Progenitor cell of endocrine pancreas (in vitro differentiated cells): ENCODE measurements at regions not wholly inside any gene's neighbourhood (a gene's known extent, or its start where the extent isn't known, plus 50 kb on each side); places are given as distances from the start of the nearest gene placed in this dataset.

Source experiments
- DNase-seq: peaks from one replicate; pipeline ENCODE4 v3.0.0; 2021; ENCODE audit warnings: low spot score; ENCODE audit not compliant: unreplicated experiment
- H3K27ac Mint-ChIP-seq: 2 replicates; pipeline ENCODE4 v1.8.0; 2021; ENCODE audit warnings: mild to moderate bottlenecking, moderate library complexity, mixed read lengths
- H3K27me3 Mint-ChIP-seq: 2 replicates; pipeline ENCODE4 v1.8.0; 2021; ENCODE audit warnings: mixed read lengths
- H3K36me3 Mint-ChIP-seq: 2 replicates; pipeline ENCODE4 v1.8.0; 2022; ENCODE audit warnings: mixed read lengths; ENCODE audit not compliant: insufficient read depth
- H3K4me1 Mint-ChIP-seq: 2 replicates; pipeline ENCODE4 v1.8.0; 2021; ENCODE audit warnings: low read depth, mixed read lengths
- H3K4me3 Mint-ChIP-seq: 2 replicates; pipeline ENCODE4 v1.8.0; 2021; ENCODE audit warnings: low read depth, mild to moderate bottlenecking, moderate library complexity, mixed read lengths
- H3K9me3 Mint-ChIP-seq: 2 replicates; pipeline ENCODE4 v1.8.0; 2021; ENCODE audit warnings: low read depth, mixed read lengths
- TF ChIP-seq, protein P1 (sequence below): fragments of 200-600 bp; sonication (generic); IDR thresholded peaks from one replicate; pipeline ENCODE4 v1.5.0; 2021; ENCODE audit warnings: antibody characterized with exemption, mild to moderate bottlenecking; ENCODE audit not compliant: unreplicated experiment

GRCh38 chr10:4213441-4213840 lies 428.4 kb upstream of the KLF6 start:
- Mint-ChIP-seq H3K27me3 (peaks cover 5% of the 10 kb centered on the region), H3K4me3 (no peak overlapping the region), H3K4me1 (no peaks in the 10 kb centered on the region), H3K27ac (no peak overlapping the region), H3K36me3 (no peaks in the 10 kb centered on the region), H3K9me3 (no peaks in the 10 kb centered on the region)
- no peak for DNase-seq
- TF ChIP-seq, protein P1, sequence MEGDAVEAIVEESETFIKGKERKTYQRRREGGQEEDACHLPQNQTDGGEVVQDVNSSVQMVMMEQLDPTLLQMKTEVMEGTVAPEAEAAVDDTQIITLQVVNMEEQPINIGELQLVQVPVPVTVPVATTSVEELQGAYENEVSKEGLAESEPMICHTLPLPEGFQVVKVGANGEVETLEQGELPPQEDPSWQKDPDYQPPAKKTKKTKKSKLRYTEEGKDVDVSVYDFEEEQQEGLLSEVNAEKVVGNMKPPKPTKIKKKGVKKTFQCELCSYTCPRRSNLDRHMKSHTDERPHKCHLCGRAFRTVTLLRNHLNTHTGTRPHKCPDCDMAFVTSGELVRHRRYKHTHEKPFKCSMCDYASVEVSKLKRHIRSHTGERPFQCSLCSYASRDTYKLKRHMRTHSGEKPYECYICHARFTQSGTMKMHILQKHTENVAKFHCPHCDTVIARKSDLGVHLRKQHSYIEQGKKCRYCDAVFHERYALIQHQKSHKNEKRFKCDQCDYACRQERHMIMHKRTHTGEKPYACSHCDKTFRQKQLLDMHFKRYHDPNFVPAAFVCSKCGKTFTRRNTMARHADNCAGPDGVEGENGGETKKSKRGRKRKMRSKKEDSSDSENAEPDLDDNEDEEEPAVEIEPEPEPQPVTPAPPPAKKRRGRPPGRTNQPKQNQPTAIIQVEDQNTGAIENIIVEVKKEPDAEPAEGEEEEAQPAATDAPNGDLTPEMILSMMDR = no peak

GRCh38 chr10:4212111-4212630 lies 427.2 kb upstream of the KLF6 start:
- no peak for DNase-seq
- H3K27ac Mint-ChIP-seq = no peak overlapping the region
- TF ChIP-seq, protein P1 = no peak
- no peaks in the 10 kb centered on the region for H3K9me3 Mint-ChIP-seq
- no peaks in the 10 kb centered on the region for H3K36me3 Mint-ChIP-seq
- H3K27me3 Mint-ChIP-seq = peaks cover 10% of the 10 kb centered on the region
- H3K4me3 Mint-ChIP-seq = no peak overlapping the region
- H3K4me1 Mint-ChIP-seq = no peaks in the 10 kb centered on the region

DNA sequence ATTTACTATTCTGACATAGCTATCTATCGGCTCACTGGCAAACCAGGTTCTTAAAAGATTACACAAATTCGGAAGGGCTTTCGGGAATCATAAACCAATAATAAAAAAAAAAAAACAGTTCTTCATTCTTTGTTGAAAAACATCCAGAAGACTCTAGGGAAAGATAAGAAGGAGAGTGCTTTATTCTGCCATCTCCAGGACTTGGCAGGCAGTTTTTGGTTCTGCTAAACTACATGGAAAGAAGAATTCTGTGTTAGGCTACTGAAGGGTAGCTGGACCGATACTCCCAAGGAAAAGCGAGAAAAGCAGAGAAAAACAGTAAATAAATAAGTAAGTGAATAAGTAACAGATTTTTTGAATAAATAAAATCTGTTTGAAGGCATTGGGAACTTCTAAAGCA lies 423.5 kb upstream of the KLF6 start:
- TF ChIP-seq, protein P1 = no peak
- Mint-ChIP-seq H3K4me1 (no peaks in the 10 kb centered on the region), H3K27me3 (peaks cover 13% of the 10 kb centered on the region), H3K36me3 (no peaks in the 10 kb centered on the region), H3K9me3 (no peaks in the 10 kb centered on the region), H3K4me3 (no peak overlapping the region), H3K27ac (no peak overlapping the region)
- DNase-seq = no peak

DNA sequence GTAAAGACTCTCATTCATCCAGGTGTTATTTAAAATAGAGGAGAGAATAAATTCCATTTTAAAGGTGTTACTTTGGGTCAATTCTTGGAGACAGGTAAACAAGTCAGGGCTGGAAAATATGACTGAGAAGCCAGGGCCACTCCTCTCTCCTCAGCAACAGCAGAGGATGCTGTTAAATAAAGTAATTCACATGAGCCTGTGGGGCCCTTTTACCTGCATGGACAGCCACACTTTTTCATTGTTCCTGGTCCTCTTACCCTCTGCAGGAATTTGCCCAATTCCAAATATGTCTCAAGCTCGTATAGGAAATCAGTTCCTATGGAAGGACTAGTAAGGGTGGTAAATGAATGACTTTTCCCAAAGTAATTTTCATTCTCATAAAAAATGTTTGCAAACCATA lies 420.1 kb upstream of the KLF6 start:
- Mint-ChIP-seq H3K27ac (no peak overlapping the region), H3K4me1 (no peaks in the 10 kb centered on the region), H3K4me3 (no peak overlapping the region), H3K36me3 (no peaks in the 10 kb centered on the region), H3K27me3 (peaks cover 15% of the 10 kb centered on the region), H3K9me3 (no peaks in the 10 kb centered on the region)
- DNase-seq = no peak
- TF ChIP-seq, protein P1 = no peak

DNA sequence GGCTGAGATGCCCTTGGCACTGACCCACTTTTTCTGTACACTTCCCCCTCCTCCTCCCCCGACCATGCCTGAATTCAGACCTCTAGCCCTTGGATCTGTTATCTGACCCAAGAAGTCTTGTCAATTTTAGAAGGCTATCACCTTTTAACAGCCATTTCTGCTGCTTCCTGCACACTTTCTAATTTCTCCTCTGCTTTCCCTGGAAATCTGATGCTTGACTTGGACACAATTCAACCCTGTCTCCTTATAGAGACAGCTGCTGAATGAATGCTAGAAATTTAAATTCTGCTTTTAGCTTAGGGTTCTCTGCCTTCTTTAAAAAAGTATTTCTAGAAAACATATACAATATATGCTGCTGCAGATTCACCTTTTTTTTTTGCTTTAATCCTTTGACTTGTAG lies 417.9 kb upstream of the KLF6 start:
- Mint-ChIP-seq H3K27ac (no peak overlapping the region), H3K4me3 (no peak overlapping the region), H3K36me3 (no peaks in the 10 kb centered on the region), H3K4me1 (peaks cover 4% of the 10 kb centered on the region), H3K27me3 (peaks cover 14% of the 10 kb centered on the region), H3K9me3 (no peaks in the 10 kb centered on the region)
- DNase-seq = no peak
- TF ChIP-seq, protein P1 = no peak
